Activated naive CD4-positive, alpha-beta T cell treated with anti-CD3 and anti-CD28 coated beads, Interleukin-2, amount 10 ng/mL, durations not matched to agents 7 days and 5 days (primary cell): ENCODE measurements at regions not wholly inside any gene's neighbourhood (a gene's known extent, or its start where the extent isn't known, plus 50 kb on each side); places are given as distances from the start of the nearest gene placed in this dataset.
A peak's percentile ranks its signal among the peaks of the same experiment; 100 is the strongest.

ENCODE experiments used
- CTCF ChIA-PET: fragments of 350-600 bp; sonication (Branson Sonifier 250); formaldehyde crosslinking; loops from one replicate; lab custom pipeline; 2021; ENCODE audit warnings: antibody characterized with exemption; lab: Charles Lee
- DNase-seq: peaks from one replicate; pipeline ENCODE4 v3.0.0-alpha.2; 2020
- H3K27ac Mint-ChIP-seq: one replicate; pipeline ENCODE4 v1.8.0; 2021; ENCODE audit warnings: mild to moderate bottlenecking, moderate library complexity, mixed read lengths
- H3K27me3 Mint-ChIP-seq: one replicate; pipeline ENCODE4 v1.8.0; 2021; ENCODE audit warnings: mild to moderate bottlenecking, mixed read lengths
- H3K36me3 Mint-ChIP-seq: one replicate; pipeline ENCODE4 v1.8.0; 2021; ENCODE audit warnings: mixed read lengths
- H3K4me1 Mint-ChIP-seq: one replicate; pipeline ENCODE4 v1.8.0; 2021; ENCODE audit warnings: mixed read lengths
- H3K4me3 Mint-ChIP-seq: one replicate; pipeline ENCODE4 v1.8.0; 2021; ENCODE audit warnings: mild to moderate bottlenecking, moderate library complexity, mixed read lengths
- H3K9me3 Mint-ChIP-seq: one replicate; pipeline ENCODE4 v1.8.0; 2021; ENCODE audit warnings: mixed read lengths

DNA sequence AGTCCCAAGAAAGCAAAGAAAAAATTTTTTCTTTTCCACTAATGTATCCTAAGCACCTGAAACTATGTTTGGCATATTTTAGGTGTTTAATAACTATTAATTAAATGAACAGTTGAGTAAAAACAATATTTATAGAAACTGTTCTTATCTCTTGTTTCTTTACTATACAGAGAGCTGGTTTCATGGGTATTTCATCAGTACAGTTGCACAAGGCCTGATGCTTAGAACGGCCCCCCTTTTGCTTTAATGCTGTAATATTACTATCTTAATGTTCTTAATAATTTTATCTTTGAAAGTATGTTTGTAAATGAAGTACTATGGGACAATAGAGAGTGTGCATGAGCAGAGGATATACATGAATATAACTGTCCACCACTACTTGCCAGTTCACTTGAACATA, 479.1 kb upstream of the SLIT2 start:
- Mint-ChIP-seq H3K36me3 (no peaks in the 10 kb centered on the region), H3K27me3 (no peaks in the 10 kb centered on the region), H3K9me3 (peaks cover 12% of the 10 kb centered on the region), H3K27ac (no peak overlapping the region), H3K4me1 (no peaks in the 10 kb centered on the region), H3K4me3 (no peak overlapping the region)
- CTCF ChIA-PET: no interaction called here
- no peak for DNase-seq

DNA sequence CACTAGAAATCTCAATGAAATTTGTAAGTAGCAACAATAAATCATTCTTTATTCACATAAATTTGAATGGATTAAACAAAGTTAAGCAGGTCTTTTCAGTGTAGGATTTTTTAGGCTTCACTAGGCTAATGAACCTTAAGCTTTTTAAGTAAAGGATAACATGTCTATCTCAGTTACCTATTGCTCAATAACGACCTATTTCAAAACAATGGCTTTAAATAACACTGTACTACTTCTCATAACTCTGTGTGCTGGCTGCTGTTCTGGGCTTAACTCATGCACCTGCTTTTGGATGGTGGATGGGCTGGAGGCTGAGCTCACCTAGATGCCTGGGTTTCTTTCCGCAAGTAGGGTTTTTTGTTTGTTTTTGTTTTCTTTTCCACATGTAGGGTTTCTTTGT, 495.0 kb upstream of the SLIT2 start:
- Mint-ChIP-seq H3K36me3 (no peaks in the 10 kb centered on the region), H3K27ac (no peak overlapping the region), H3K9me3 (peaks cover 7% of the 10 kb centered on the region), H3K4me3 (no peak overlapping the region), H3K27me3 (no peaks in the 10 kb centered on the region), H3K4me1 (no peaks in the 10 kb centered on the region)
- DNase-seq: no peak
- CTCF ChIA-PET: no interaction called here

DNA sequence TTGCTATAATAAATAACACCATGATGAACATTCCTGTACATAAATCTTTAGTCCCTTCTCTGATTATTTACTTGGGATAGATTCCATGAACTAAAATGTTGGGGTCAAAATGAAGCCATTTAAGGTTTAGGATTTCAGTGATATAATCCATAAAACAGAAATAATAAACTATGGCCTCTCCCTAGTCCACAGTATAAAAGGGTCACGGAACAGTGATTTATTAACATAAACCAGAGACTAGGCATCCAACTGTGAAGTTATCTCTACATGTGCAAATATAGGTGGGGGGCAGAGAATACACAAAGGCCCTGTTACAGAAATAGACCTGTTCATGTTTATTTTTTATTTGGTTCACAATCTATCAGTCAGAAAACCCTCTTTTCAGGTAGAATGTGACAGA, 499.1 kb upstream of the SLIT2 start:
- CTCF ChIA-PET: no interaction called here
- Mint-ChIP-seq H3K4me1 (no peaks in the 10 kb centered on the region), H3K27me3 (no peaks in the 10 kb centered on the region), H3K4me3 (no peak overlapping the region), H3K9me3 (peaks cover 4% of the 10 kb centered on the region), H3K27ac (no peak overlapping the region), H3K36me3 (no peaks in the 10 kb centered on the region)
- DNase-seq: no peak

DNA sequence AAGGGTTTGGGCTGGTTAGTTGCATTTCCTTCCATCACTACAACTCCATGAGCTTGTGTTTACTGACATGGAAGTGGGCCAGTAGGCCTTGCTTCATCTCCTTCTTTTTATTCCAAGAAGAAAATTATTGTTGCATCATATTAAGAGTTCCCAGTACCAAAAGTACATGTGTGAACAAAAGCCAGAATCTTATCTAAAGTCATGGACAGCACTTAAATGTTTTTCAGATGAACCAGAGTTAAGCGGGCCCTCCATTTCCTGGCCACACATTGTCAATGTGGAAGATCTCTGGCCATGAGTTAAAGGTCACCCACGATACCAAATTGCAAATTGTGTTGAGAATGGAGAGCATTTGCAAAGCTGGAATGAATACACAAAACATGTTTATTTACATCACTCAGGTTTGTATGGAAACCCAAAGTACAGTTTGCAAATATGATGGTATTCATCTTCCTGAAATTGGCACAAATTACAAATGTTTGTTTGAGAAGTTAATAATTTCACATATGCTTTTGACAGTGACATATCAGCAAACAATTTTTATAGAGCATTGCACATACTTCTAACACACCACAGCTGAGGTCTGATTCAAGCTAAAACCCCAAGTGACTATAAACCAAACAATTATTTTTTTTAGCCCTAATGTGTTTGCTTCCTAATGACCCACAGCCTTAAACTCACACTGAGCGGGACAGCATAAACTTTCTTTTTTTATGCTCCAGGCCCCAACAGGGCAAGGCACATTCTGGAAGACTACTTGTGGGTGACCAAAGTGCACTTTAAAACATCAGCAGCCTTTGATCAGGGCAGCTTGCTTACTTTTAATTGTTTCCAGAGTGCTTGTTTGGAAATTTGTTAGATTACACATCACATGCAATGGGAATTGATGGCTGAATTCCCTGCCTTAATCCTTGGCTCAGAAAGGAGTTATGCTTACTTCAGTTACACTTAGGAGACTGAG, 502.9 kb upstream of the SLIT2 start:
- Mint-ChIP-seq H3K27ac (no peak overlapping the region), H3K9me3 (peaks cover 8% of the 10 kb centered on the region), H3K36me3 (no peaks in the 10 kb centered on the region), H3K4me3 (no peak overlapping the region), H3K27me3 (no peaks in the 10 kb centered on the region), H3K4me1 (no peaks in the 10 kb centered on the region)
- CTCF ChIA-PET: interaction anchor here (0.7 kb wide), 1 partner anchor 668 kb away, joined by 4 read pairs; no protein-coding TSS in a partner anchor
- no peak for DNase-seq

DNA sequence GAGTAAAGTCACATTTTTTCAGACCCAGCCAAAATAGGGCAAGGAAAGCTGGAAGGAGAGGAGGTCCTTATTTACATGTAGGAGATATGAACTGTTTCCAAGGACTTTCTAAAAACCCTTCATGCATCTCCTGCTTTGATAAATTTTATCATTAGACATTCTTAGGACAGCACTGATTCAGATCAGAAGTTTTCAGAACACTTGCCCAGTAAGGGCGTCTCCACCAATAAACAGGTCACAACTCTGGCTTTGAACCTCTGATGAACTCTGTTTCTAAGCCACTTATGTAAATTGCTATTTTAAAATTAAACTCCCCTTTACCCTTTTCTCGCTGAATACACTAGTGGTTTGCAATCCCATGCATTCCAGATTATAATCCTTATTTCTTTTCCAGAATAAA, 505.3 kb upstream of the SLIT2 start:
- H3K36me3 Mint-ChIP-seq: no peaks in the 10 kb centered on the region
- no peak overlapping the region for H3K27ac Mint-ChIP-seq
- CTCF ChIA-PET: no interaction called here
- H3K27me3 Mint-ChIP-seq: no peaks in the 10 kb centered on the region
- no peak overlapping the region for H3K4me3 Mint-ChIP-seq
- peaks cover 8% of the 10 kb centered on the region for H3K9me3 Mint-ChIP-seq
- no peaks in the 10 kb centered on the region for H3K4me1 Mint-ChIP-seq
- DNase-seq: no peak

- no peaks in the 10 kb centered on the region for H3K36me3 Mint-ChIP-seq
- H3K4me1 Mint-ChIP-seq: no peaks in the 10 kb centered on the region
- H3K4me3 Mint-ChIP-seq: no peak overlapping the region
- H3K27ac Mint-ChIP-seq: no peak overlapping the region
- peaks cover 6% of the 10 kb centered on the region for H3K9me3 Mint-ChIP-seq
- H3K27me3 Mint-ChIP-seq: no peaks in the 10 kb centered on the region
- CTCF ChIA-PET: no interaction called here
- no peak for DNase-seq
Measured at GRCh38 chr4:19743115-19743638, 508.5 kb upstream of the SLIT2 start.

DNA sequence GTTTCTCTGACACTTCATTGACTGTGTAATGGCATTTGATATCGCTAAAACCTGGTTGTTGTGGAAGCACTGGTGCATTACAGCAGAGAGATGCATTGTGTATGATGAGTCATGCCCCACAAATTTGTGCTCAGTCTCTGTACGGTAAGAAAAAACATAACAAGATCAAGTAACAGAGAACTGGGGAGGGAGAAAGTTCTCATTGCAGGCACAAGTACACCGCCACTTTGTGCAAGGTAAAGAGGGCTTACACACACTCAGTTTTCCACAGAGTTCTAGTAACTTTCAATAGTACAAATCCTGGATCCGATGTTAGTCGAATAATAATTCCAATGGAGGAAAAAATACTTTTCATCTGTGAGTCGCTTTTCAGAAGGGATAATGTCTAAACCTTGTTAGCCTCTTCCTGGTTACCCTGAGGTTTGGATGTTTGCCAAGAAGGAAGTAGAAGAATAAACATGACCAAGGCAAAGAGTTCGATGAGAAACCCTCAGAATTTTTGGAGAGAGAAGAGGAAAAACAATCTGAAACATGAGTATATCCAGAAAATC, 512.5 kb upstream of the SLIT2 start:
- Mint-ChIP-seq H3K4me3 (no peak overlapping the region), H3K36me3 (no peaks in the 10 kb centered on the region), H3K9me3 (peaks cover 3% of the 10 kb centered on the region), H3K4me1 (no peaks in the 10 kb centered on the region), H3K27me3 (no peaks in the 10 kb centered on the region), H3K27ac (no peak overlapping the region)
- DNase-seq: no peak
- CTCF ChIA-PET: no interaction called here

- DNase-seq: no peak
- Mint-ChIP-seq H3K9me3 (peaks cover 2% of the 10 kb centered on the region), H3K4me1 (no peaks in the 10 kb centered on the region), H3K27me3 (no peaks in the 10 kb centered on the region), H3K36me3 (no peaks in the 10 kb centered on the region), H3K4me3 (no peak overlapping the region), H3K27ac (no peak overlapping the region)
- CTCF ChIA-PET: no interaction called here
Measured at GRCh38 chr4:19736968-19737756, 514.5 kb upstream of the SLIT2 start.

GRCh38 chr4:19735012-19735411, 516.7 kb upstream of the SLIT2 start:
- no peaks in the 10 kb centered on the region for H3K27me3 Mint-ChIP-seq
- H3K36me3 Mint-ChIP-seq: no peaks in the 10 kb centered on the region
- H3K9me3 Mint-ChIP-seq: peaks cover 2% of the 10 kb centered on the region
- no peak overlapping the region for H3K27ac Mint-ChIP-seq
- H3K4me3 Mint-ChIP-seq: no peak overlapping the region
- no peak for DNase-seq
- peaks cover 5% of the 10 kb centered on the region for H3K4me1 Mint-ChIP-seq
- CTCF ChIA-PET: no interaction called here

DNA sequence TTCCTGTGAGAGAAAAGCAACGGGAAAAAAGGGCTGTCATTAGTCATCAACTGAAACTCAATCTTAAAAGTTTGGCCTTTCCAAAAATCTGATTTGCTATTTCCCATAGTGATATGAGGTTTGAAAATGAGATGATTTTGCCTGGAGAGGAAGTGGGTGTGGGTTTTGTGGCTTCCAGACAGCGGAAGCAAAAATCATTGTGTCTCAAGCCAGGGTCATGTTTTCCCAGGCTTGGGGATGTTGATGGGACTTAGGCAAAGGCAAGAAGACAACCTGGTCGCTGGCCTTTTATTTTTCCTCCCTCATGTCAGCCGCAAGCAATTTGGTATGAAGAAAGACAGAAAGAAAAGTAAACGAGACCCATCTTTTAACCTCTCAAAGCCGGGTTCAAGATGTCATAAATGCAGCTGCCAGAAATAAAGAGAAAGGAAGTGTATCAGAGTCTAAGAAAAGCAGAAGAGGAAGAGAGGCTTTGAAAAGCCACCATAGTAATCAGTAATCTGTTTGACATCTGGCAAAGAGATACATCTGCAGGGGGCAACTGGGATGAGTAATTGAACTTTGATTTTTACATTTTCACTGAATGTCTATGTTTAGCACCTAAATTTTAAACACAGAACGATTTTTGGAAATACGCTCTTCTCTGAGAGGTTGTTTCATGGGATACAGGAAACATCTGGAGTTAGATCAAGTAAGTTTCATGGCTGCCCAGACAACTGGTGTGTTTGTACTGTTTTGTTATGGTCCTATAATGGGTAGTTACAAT, 521.6 kb upstream of the SLIT2 start:
- DNase-seq: peak; percentile 20
- Mint-ChIP-seq H3K4me1 (peaks cover 11% of the 10 kb centered on the region), H3K9me3 (peaks cover 4% of the 10 kb centered on the region), H3K36me3 (no peaks in the 10 kb centered on the region), H3K27me3 (no peaks in the 10 kb centered on the region), H3K27ac (no peak overlapping the region), H3K4me3 (no peak overlapping the region)
- CTCF ChIA-PET: interaction anchor here (0.7 kb wide), 1 partner anchor 11 kb away, joined by 4 read pairs; no protein-coding TSS in a partner anchor

GRCh38 chr4:19728773-19729172, 522.9 kb upstream of the SLIT2 start:
- H3K27ac Mint-ChIP-seq: no peak overlapping the region
- CTCF ChIA-PET: no interaction called here
- peaks cover 11% of the 10 kb centered on the region for H3K4me1 Mint-ChIP-seq
- no peak overlapping the region for H3K4me3 Mint-ChIP-seq
- H3K9me3 Mint-ChIP-seq: peaks cover 1% of the 10 kb centered on the region
- no peak for DNase-seq
- no peaks in the 10 kb centered on the region for H3K36me3 Mint-ChIP-seq
- H3K27me3 Mint-ChIP-seq: no peaks in the 10 kb centered on the region

DNA sequence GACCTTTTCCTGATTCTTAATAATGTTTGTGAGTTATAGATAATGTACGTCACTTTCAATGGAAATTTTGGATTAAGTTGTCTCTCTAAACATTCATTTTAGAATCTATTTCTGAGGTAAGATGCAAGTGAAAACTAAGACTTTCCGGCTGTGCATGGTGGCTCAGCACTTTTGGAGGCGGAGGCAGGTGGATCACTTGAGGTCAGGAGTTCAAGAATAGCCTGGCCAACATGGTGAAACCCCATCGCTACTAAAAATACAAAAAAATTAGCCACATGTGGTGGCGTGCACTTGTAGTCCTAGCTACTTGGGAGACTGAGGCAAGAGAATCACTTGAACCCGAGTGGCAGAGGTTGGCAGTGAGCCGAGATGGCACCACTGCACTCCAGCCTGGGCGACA, 524.6 kb upstream of the SLIT2 start:
- no peak overlapping the region for H3K4me3 Mint-ChIP-seq
- H3K36me3 Mint-ChIP-seq: no peaks in the 10 kb centered on the region
- no peak for DNase-seq
- CTCF ChIA-PET: no interaction called here
- H3K9me3 Mint-ChIP-seq: peaks cover 5% of the 10 kb centered on the region
- H3K4me1 Mint-ChIP-seq: peaks cover 11% of the 10 kb centered on the region
- H3K27me3 Mint-ChIP-seq: no peaks in the 10 kb centered on the region
- H3K27ac Mint-ChIP-seq: no peak overlapping the region

GRCh38 chr4:19725130-19725529, 526.6 kb upstream of the SLIT2 start:
- Mint-ChIP-seq H3K4me1 (peaks cover 7% of the 10 kb centered on the region), H3K27me3 (no peaks in the 10 kb centered on the region), H3K4me3 (no peak overlapping the region), H3K27ac (no peak overlapping the region), H3K9me3 (peaks cover 8% of the 10 kb centered on the region), H3K36me3 (no peaks in the 10 kb centered on the region)
- no peak for DNase-seq
- CTCF ChIA-PET: no interaction called here

DNA sequence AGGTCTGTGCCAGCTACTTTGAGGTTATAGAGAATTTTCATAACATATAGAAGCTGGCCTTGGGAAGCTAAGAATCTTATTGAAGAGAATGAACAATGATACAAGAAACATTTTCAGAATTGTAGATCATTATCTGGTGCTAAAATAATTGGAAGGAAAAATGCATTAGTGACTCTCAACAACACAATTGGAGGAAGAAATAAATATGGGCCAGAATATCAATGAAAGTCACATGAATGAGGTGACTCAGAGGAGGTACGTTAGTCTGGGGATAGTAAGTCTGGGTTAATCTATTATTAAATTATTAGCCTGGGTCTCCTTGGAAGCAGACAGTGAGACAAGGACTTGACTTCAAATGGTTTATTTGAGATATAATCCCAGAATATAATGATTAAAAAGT, 529.3 kb upstream of the SLIT2 start:
- H3K4me3 Mint-ChIP-seq: no peak overlapping the region
- no peaks in the 10 kb centered on the region for H3K4me1 Mint-ChIP-seq
- CTCF ChIA-PET: no interaction called here
- H3K27me3 Mint-ChIP-seq: no peaks in the 10 kb centered on the region
- H3K36me3 Mint-ChIP-seq: no peaks in the 10 kb centered on the region
- DNase-seq: no peak
- H3K27ac Mint-ChIP-seq: no peak overlapping the region
- peaks cover 12% of the 10 kb centered on the region for H3K9me3 Mint-ChIP-seq
